Endothelial cell of umbilical vein (primary cell): ENCODE measurements at regions not wholly inside any gene's neighbourhood (a gene's known extent, or its start where the extent isn't known, plus 50 kb on each side); places are given as distances from the start of the nearest gene placed in this dataset.

Experiments used
- BruUV-seq: library from RNA; stranded (reverse); fragments of 400-500 nt; replicated peaks from 2 replicates; lab custom pipeline; 2021; lab: Mats Ljungman, UMichigan
- CTCF ChIA-PET: fragments of 300-600, 350-600 bp; sonication (Branson Sonifier 250); formaldehyde crosslinking; loops from one replicate; lab custom pipeline; 2021; ENCODE audit warnings: antibody characterized with exemption, inconsistent platforms; lab: Charles Lee
- POLR2A ChIA-PET: fragments of 300-600, 350-600 bp; sonication (Branson Sonifier 250); formaldehyde crosslinking; loops from one replicate; lab custom pipeline; 2021; ENCODE audit warnings: antibody characterized with exemption, inconsistent platforms; lab: Charles Lee
- DNase-seq: peaks from one replicate; pipeline ENCODE4 v3.0.0-alpha.2; 2011; ENCODE audit warnings: low read depth, low spot score
- FAIRE-seq: peaks from 2 replicates; lab custom pipeline; 2011; peaks lifted over from hg19 to GRCh38; lab: Jason Lieb, UNC
- H2AFZ ChIP-seq: 2 replicates; pipeline ENCODE4 v1.6.0; 2012; ENCODE audit warnings: low read depth, low read length, control low read depth, inconsistent platforms
- H3K27ac ChIP-seq: 2 replicates; pipeline ENCODE4 v1.5.1; 2011; ENCODE audit warnings: low read depth, mild to moderate bottlenecking, control low read depth, low read length, moderate library complexity; ENCODE audit not compliant: insufficient read depth
- H3K27me3 ChIP-seq, 2 experiments: 2 replicates each; pipeline versions ENCODE4 v1.6.0 to v1.6.1; 2011; ENCODE audit warnings: low read length in 2 of 2, mixed read lengths in 1 of 2; ENCODE audit not compliant: control insufficient read depth in 2 of 2, insufficient read depth in 2 of 2
- H3K36me3 ChIP-seq, 2 experiments: 2 replicates in 1 of 2; 3 replicates in 1 of 2; pipeline ENCODE4 v1.5.1; 2011; ENCODE audit warnings: low read length in 2 of 2, mild to moderate bottlenecking in 1 of 2, moderate library complexity in 1 of 2; ENCODE audit not compliant: control insufficient read depth in 2 of 2, insufficient read depth in 2 of 2; ENCODE audit errors: extremely low read depth in 1 of 2
- H3K4me1 ChIP-seq: 3 replicates; pipeline ENCODE4 v1.5.1; 2011; ENCODE audit warnings: mild to moderate bottlenecking, low read length; ENCODE audit not compliant: control insufficient read depth, insufficient read depth; ENCODE audit errors: extremely low read depth
- H3K4me2 ChIP-seq: 2 replicates; pipeline ENCODE4 v1.6.1; 2011; ENCODE audit warnings: low read length, control low read depth, mixed read lengths; ENCODE audit not compliant: insufficient read depth
- H3K4me3 ChIP-seq, 3 experiments: fragments of 200-600 bp in 1 of 3; sonication (generic), shearing (Covaris generic) in 1 of 3; replicated peaks in 1 of 3; 2 replicates each; pipeline ENCODE4 v1.5.1; 2011 to 2016; ENCODE audit warnings: control low read depth in 3 of 3, low read length in 3 of 3, mild to moderate bottlenecking in 2 of 3, inconsistent platforms in 1 of 3, low read depth in 1 of 3, moderate library complexity in 1 of 3; ENCODE audit not compliant: insufficient read depth in 1 of 3
- H3K79me2 ChIP-seq: 2 replicates; pipeline ENCODE4 v1.6.0; 2012; ENCODE audit warnings: low read length, inconsistent platforms; ENCODE audit not compliant: control insufficient read depth, insufficient read depth
- H3K9ac ChIP-seq: replicated peaks from 2 replicates; pipeline ENCODE3; 2011; ENCODE audit warnings: low read length, control low read depth; ENCODE audit not compliant: insufficient read depth; ENCODE audit errors: extremely low read depth
- H3K9me1 ChIP-seq: replicated peaks from 3 replicates; pipeline ENCODE4 v1.6.0; 2011; ENCODE audit warnings: mild to moderate bottlenecking, low read length; ENCODE audit not compliant: control insufficient read depth, insufficient read depth; ENCODE audit errors: extremely low read depth
- H3K9me3 ChIP-seq: replicated peaks from 2 replicates; pipeline ENCODE4 v1.5.1; 2012; ENCODE audit warnings: low read length, inconsistent platforms; ENCODE audit not compliant: control insufficient read depth, insufficient read depth
- H4K20me1 ChIP-seq: replicated peaks from 2 replicates; pipeline ENCODE3; 2011; ENCODE audit warnings: mild to moderate bottlenecking, low read length; ENCODE audit not compliant: control insufficient read depth, insufficient read depth; ENCODE audit errors: extremely low read depth
- EZH2 ChIP-seq: IDR thresholded peaks from 2 replicates; pipeline ENCODE4 v1.6.1; 2012; ENCODE audit warnings: borderline replicate concordance, low read depth, mild to moderate bottlenecking, moderate library complexity, low read length, inconsistent platforms; ENCODE audit not compliant: severe bottlenecking
- FOS ChIP-seq: IDR thresholded peaks from 2 replicates; pipeline ENCODE4 v1.6.1; 2011; ENCODE audit warnings: mild to moderate bottlenecking, low read length, moderate library complexity, borderline replicate concordance; ENCODE audit not compliant: insufficient read depth
- GATA2 ChIP-seq: IDR thresholded peaks from 2 replicates; pipeline ENCODE4 v1.7.0; 2011; ENCODE audit warnings: low read depth, mild to moderate bottlenecking, moderate library complexity, mixed read lengths, low read length; ENCODE audit not compliant: insufficient read length, insufficient read depth
- JUN ChIP-seq: IDR thresholded peaks from 2 replicates; pipeline ENCODE4 v1.6.1; 2011; ENCODE audit warnings: borderline replicate concordance, low read depth; ENCODE audit not compliant: insufficient read length, insufficient read depth
- MYC ChIP-seq: IDR thresholded peaks from one replicate; pipeline ENCODE4 v1.6.1; 2011; ENCODE audit warnings: mild to moderate bottlenecking, low read depth, low read length
- POLR2A ChIP-seq: IDR thresholded peaks from 2 replicates; pipeline ENCODE4 v1.6.1; 2012; ENCODE audit warnings: low read depth, mild to moderate bottlenecking, control low read depth, low read length
- POLR2AphosphoS5 ChIP-seq: IDR thresholded peaks from 2 replicates; pipeline ENCODE4 v1.6.1; 2012; ENCODE audit warnings: low read depth, mild to moderate bottlenecking, control low read depth, low read length, moderate library complexity; ENCODE audit not compliant: insufficient read depth
- dilution Hi-C: fragments of 300-500 bp; cut with MboI; formaldehyde crosslinking; loops from one replicate; pipeline ENCODE4 v1.15.0; 2019; ENCODE audit warnings: low sequenced_read_pairs; ENCODE audit not compliant: extremely low pct_ligation_motif_present
- intact Hi-C: fragments of 100-400 bp; cut with micrococcal nuclease; formaldehyde crosslinking; loops from one replicate; pipeline ENCODE4 v1.10.0; 2022
- TF ChIP-seq, protein P1 (sequence below): IDR thresholded peaks from 2 replicates; pipeline ENCODE4 v1.6.1; 2011; ENCODE audit not compliant: insufficient read depth, insufficient read length
- TF ChIP-seq, protein P2 (sequence below), 2 donors: IDR thresholded peaks; 1 replicate in 1 of 2; 2 replicates in 1 of 2; pipeline ENCODE4 v1.5.1; 2011; ENCODE audit warnings: low read length in 2 of 2, mild to moderate bottlenecking in 2 of 2, moderate library complexity in 2 of 2, control low read depth in 1 of 2, inconsistent platforms in 1 of 2, low read depth in 1 of 2; ENCODE audit not compliant: insufficient read depth in 1 of 2; ENCODE audit errors: extremely low read depth in 1 of 2

DNA sequence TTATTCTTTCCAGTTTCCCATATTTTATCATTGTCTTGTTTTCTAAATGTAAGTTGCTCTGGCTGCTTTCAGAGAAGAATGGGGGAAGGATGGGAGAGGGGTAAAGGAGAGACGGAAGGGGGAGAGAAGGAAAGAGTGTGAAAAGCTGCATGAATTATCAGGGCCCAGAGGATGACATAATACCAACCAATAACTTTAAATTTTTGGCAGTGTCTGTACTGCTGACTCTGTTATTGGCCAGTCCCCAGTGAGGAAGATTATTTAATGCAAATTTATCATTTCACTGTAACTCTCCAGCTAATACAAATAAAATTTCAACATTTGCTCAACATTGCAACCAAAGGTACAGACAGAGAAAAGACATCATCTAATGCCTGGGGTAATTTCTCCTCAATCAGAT lies 551.7 kb upstream of the CFAP20DC start:
- FAIRE-seq, result no peak
- Histone ChIP-seq H3K4me2 (no peak overlapping the region), H3K9me1 (no peaks in the 10 kb centered on the region), H3K9me3 (no peaks in the 10 kb centered on the region), H2AFZ (no peak overlapping the region), H4K20me1 (no peaks in the 10 kb centered on the region), H3K4me1 (no peaks in the 10 kb centered on the region), H3K4me3 (no peak overlapping the region), H3K27ac (no peak overlapping the region), H3K79me2 (no peaks in the 10 kb centered on the region), H3K36me3 (no peaks in the 10 kb centered on the region), H3K9ac (no peak overlapping the region), H3K27me3 (no peaks in the 10 kb centered on the region)
- no peak for DNase-seq
- TF ChIP-seq POLR2A (no peak), FOS (no peak), EZH2 (no peak), MYC (no peak), POLR2AphosphoS5 (no peak), GATA2 (no peak), JUN (no peak)
- TF ChIP-seq, protein P1, sequence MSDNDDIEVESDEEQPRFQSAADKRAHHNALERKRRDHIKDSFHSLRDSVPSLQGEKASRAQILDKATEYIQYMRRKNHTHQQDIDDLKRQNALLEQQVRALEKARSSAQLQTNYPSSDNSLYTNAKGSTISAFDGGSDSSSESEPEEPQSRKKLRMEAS, result no peak
- TF ChIP-seq, protein P2, sequence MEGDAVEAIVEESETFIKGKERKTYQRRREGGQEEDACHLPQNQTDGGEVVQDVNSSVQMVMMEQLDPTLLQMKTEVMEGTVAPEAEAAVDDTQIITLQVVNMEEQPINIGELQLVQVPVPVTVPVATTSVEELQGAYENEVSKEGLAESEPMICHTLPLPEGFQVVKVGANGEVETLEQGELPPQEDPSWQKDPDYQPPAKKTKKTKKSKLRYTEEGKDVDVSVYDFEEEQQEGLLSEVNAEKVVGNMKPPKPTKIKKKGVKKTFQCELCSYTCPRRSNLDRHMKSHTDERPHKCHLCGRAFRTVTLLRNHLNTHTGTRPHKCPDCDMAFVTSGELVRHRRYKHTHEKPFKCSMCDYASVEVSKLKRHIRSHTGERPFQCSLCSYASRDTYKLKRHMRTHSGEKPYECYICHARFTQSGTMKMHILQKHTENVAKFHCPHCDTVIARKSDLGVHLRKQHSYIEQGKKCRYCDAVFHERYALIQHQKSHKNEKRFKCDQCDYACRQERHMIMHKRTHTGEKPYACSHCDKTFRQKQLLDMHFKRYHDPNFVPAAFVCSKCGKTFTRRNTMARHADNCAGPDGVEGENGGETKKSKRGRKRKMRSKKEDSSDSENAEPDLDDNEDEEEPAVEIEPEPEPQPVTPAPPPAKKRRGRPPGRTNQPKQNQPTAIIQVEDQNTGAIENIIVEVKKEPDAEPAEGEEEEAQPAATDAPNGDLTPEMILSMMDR (IDR thresholded peaks at IDR 0.05; ENCODE audit: extremely low read depth in 1 of 2, insufficient read depth in 1 of 2, low read depth in 1 of 2, low read length in 2 of 2), result no peak
- intact Hi-C loops, result no loop called here
- BruUV-seq, result no TSS peak
- POLR2A ChIA-PET, result no interaction called here
- CTCF ChIA-PET, result no interaction called here
- dilution Hi-C loops, result no loop called here
